ENCODE measurements at regions not wholly inside any gene's neighbourhood (a gene's known extent, or its start where the extent isn't known, plus 50 kb on each side); places are given as distances from the start of the nearest gene placed in this dataset.
"Not testable (repeated sequence)": the region's sequence is repeated elsewhere in the genome, so short reads cannot be mapped to it uniquely, and the experiment has no call there.

DNA sequence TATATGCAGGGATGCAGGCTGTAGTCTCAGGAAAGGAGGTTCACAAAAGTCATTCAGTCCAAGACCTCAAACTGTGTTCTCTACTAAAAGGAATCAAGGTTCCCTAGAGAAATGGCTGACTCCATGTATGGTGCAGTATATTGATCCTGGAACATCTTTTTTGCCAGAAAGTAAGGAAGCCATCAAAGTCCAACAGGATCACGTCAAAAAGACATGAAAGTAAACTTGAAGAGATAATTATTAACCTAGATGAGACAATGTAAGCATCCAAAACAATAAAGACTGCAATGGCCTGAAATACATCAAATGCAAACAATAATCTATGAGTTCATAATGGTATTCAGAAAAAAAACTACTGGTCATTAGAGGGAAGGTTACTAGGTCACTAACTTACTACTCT is 115.6 kb upstream of the FABP2 start:
- not testable (repeated sequence) for H3K36me3 Mint-ChIP-seq (ENCODE audit: low read depth); H3K9me2 ChIP-seq (ENCODE audit: insufficient read depth); H3K9me3 Mint-ChIP-seq; H3K4me1 ChIP-seq (ENCODE audit: insufficient read depth); H3K27me3 ChIP-seq (ENCODE audit: insufficient read depth); H3K79me2 ChIP-seq (replicated peaks; ENCODE audit: insufficient read depth); H3K4me2 ChIP-seq; H2AFZ ChIP-seq; H3K4me1 Mint-ChIP-seq; H3K4me3 Mint-ChIP-seq; H4K20me1 ChIP-seq (replicated peaks; ENCODE audit: insufficient read depth); H3K4me3 ChIP-seq; H3K27ac Mint-ChIP-seq; H3K36me3 ChIP-seq (ENCODE audit: insufficient read depth); DNase-seq (ENCODE audit: low spot score); H3K27ac ChIP-seq (ENCODE audit: low read depth); H3F3A ChIP-seq (replicated peaks; ENCODE audit: low read depth); ATAC-seq; H3K27me3 Mint-ChIP-seq (ENCODE audit: insufficient read depth, low read depth, poor library complexity)

DNA sequence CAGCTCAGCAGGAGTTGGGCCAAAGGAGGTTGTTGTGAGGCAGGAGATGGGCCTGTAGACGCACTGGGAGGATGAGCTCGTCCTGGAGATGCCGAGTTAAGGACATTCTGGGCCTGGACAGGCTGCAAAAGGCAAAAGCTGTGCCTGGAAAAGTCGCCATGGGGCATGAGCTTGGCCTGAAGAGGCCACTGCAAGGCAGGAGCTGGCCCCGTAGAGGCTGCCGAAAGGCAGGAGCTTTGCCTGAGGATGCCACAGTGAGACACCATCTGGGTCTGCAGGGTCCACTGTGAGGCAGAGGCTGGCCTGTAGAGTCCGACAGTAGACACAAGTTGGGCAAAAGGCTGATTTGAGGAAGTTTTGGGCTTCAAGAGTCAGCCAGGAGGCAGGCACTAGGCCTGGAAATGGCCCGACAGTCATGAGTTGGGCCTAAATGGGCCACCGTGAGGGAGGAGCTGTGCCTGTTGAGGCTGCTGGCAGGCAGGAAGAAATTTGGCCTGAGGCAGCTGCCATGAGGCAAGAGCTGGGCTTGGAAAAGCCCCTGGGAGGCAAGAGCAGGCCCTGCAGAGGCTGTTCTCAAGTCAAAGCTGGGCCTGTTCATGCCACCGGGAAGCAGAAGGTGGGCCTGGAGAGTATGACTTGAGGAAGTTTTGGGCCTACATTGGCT is 86.8 kb upstream of the FABP2 start:
- H3K4me2 ChIP-seq; H3K27ac Mint-ChIP-seq; H4K20me1 ChIP-seq (replicated peaks; ENCODE audit: insufficient read depth); H3F3A ChIP-seq (replicated peaks; ENCODE audit: low read depth); H3K9me2 ChIP-seq (ENCODE audit: insufficient read depth); H3K4me3 Mint-ChIP-seq; H3K4me1 ChIP-seq (ENCODE audit: insufficient read depth); H2AFZ ChIP-seq; ATAC-seq; H3K27me3 ChIP-seq (ENCODE audit: insufficient read depth); H3K9me3 Mint-ChIP-seq; H3K4me1 Mint-ChIP-seq; H3K79me2 ChIP-seq (replicated peaks; ENCODE audit: insufficient read depth); H3K27ac ChIP-seq (ENCODE audit: low read depth); DNase-seq (ENCODE audit: low spot score); H3K27me3 Mint-ChIP-seq (ENCODE audit: insufficient read depth, low read depth, poor library complexity); H3K36me3 ChIP-seq (ENCODE audit: insufficient read depth); H3K4me3 ChIP-seq: not testable (repeated sequence)
- peaks cover 12% of the 10 kb centered on the region; the same call in 1 of the 3 replicates for H3K36me3 Mint-ChIP-seq (ENCODE audit: low read depth)

DNA sequence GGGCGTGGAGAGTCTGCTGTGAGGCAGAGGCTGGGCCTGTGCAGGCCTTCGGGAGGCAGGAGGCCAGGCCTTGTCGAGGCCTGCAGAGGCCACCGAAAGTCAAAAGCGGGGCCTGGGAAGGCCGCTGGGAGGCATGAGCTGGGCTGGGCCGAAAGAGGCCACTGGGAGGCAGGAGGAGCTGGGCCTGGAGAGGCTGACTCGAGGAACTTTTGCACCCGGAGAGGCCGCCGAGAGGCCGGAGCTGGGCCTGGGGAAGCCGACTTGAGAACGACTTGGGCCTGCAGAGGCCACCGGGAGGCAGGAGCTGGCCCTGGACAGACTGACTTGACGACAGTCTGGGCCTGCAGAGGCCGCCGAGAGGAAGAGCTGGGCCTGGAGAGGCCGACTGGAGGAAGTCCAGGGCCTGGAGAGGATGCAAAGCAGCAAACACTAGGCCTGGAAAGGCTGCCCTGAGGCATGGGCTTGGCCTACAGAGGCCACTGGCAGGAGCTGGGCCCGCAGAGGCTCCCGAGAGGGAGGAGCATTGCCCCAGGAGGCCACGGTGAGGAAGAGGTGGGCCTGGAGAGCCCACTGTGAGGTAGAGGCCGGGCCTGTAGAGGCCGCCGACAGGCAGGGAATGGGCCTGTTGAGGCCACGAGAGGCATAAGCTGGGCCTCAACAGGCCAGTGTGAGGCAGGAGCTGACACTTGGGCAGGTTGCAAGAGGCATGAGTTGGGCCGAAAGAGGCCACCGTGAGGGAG is 85.0 kb upstream of the FABP2 start:
- not testable (repeated sequence) for H3K9me2 ChIP-seq (ENCODE audit: insufficient read depth); H3K4me3 ChIP-seq; H3K79me2 ChIP-seq (replicated peaks; ENCODE audit: insufficient read depth); H3K27ac ChIP-seq (ENCODE audit: low read depth); H4K20me1 ChIP-seq (replicated peaks; ENCODE audit: insufficient read depth); H3F3A ChIP-seq (replicated peaks; ENCODE audit: low read depth); H3K27me3 ChIP-seq (ENCODE audit: insufficient read depth); H3K9me3 Mint-ChIP-seq; H3K4me3 Mint-ChIP-seq; H3K4me1 Mint-ChIP-seq; H3K36me3 ChIP-seq (ENCODE audit: insufficient read depth); H3K4me2 ChIP-seq; H3K27me3 Mint-ChIP-seq (ENCODE audit: insufficient read depth, low read depth, poor library complexity); ATAC-seq; H3K4me1 ChIP-seq (ENCODE audit: insufficient read depth); H2AFZ ChIP-seq; DNase-seq (ENCODE audit: low spot score); H3K27ac Mint-ChIP-seq
- peaks cover 12% of the 10 kb centered on the region; the same call in 1 of the 3 replicates for H3K36me3 Mint-ChIP-seq (ENCODE audit: low read depth)

DNA sequence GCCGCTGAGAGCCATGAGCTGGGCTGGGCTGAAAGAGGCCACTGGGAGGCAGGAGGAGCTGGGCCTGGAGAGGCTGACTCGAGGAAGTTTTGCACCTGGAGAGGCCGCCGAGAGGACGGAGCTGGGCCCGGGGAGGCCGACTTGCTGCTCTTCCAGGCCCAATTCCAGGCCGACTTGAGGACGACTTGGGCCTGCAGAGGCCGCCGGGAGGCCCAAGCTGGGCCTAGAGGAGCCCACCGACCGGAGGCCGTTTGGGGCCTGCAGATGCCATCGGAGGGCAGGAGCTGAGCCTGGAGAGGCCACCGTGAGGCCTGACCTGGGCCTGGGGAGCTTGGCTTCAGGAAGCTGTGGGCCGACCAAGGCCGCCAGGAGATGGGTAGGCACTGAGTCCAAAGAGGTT is 84.1 kb upstream of the FABP2 start:
- H3K9me2 ChIP-seq (ENCODE audit: insufficient read depth); H3K4me3 Mint-ChIP-seq; H2AFZ ChIP-seq; H3K36me3 ChIP-seq (ENCODE audit: insufficient read depth); ATAC-seq; H3K4me1 ChIP-seq (ENCODE audit: insufficient read depth); H3K9me3 Mint-ChIP-seq; H3K4me1 Mint-ChIP-seq; H3K4me3 ChIP-seq; H4K20me1 ChIP-seq (replicated peaks; ENCODE audit: insufficient read depth); DNase-seq (ENCODE audit: low spot score); H3K4me2 ChIP-seq; H3K79me2 ChIP-seq (replicated peaks; ENCODE audit: insufficient read depth); H3K27me3 ChIP-seq (ENCODE audit: insufficient read depth); H3K36me3 Mint-ChIP-seq (ENCODE audit: low read depth); H3K27ac Mint-ChIP-seq; H3K27me3 Mint-ChIP-seq (ENCODE audit: insufficient read depth, low read depth, poor library complexity); H3F3A ChIP-seq (replicated peaks; ENCODE audit: low read depth); H3K27ac ChIP-seq (ENCODE audit: low read depth): not testable (repeated sequence)

DNA sequence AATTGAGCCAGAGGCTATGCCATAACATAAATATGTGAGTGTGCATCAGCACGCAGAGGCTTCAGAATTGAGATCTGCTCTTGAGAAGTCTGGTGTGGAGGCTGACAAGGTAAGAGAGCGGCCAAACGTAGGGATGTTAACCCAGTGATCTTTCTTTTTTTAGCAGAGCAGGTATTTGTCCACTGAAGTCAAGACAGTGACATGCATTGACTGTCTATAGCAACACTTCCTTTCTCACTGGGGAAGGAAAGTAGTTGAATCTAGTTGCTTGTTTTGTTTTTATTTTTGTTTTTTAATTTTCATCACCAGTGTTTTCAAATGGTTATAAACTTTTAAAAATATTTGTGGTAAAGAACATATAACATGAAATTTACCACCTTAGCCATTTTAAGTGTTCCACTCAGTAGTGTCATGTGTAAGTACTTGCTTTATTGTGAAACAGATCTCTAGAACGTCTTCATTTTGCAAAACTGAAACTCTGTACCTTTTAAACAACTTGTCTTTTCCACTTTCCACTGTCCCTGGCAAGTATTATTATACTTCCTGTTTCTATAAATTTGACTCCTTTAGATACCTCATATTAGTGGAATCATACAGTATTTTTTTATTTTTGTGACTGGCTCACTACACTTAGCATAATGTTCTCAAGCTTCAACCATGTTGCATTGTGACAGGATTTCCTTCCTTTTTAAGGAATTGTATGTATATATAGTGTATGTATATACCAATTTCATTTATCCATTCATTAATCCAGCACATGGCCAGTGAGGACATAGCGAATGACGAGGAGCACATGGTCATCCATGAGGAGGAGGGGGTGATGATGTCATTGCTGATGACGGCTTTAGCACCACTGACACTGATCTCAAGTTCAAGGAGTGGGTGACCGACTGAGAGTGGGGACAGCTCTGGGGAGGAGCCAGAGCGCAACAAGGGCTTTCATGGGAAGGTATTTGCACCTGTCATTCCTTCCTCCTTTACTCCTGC is 80.7 kb upstream of the FABP2 start:
- not testable (repeated sequence) for H3K9me2 ChIP-seq (ENCODE audit: insufficient read depth); H3K27ac Mint-ChIP-seq; H4K20me1 ChIP-seq (replicated peaks; ENCODE audit: insufficient read depth); ATAC-seq; H3K79me2 ChIP-seq (replicated peaks; ENCODE audit: insufficient read depth); H3K36me3 Mint-ChIP-seq (ENCODE audit: low read depth); H3K27ac ChIP-seq (ENCODE audit: low read depth); H3K4me1 ChIP-seq (ENCODE audit: insufficient read depth); H3K4me3 ChIP-seq; H3K4me1 Mint-ChIP-seq; H3K4me2 ChIP-seq; H3F3A ChIP-seq (replicated peaks; ENCODE audit: low read depth); H2AFZ ChIP-seq; DNase-seq (ENCODE audit: low spot score); H3K27me3 Mint-ChIP-seq (ENCODE audit: insufficient read depth, low read depth, poor library complexity); H3K36me3 ChIP-seq (ENCODE audit: insufficient read depth); H3K9me3 Mint-ChIP-seq; H3K27me3 ChIP-seq (ENCODE audit: insufficient read depth); H3K4me3 Mint-ChIP-seq

DNA sequence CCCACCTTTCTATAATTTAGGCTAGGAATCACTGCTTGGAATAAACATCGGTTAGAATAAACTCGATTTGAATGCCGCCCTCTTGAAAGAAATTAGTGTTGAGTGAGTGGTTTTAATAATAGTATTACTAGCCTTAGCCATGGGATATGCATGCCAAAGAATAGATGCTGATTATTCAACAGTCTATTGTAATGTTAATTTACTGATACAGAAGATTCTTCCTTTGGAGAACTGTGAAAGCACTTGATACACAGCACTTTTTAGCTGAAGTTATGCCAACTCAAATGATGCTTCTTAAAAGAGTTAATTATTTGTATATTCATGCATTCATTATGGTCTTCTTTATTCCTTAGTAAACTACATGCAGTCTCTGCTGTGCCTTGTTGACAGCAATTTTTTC is 73.8 kb upstream of the FABP2 start:
- ATAC-seq: peak; percentile 60
- DNase-seq (ENCODE audit: low spot score); H3K79me2 ChIP-seq (replicated peaks; ENCODE audit: insufficient read depth); H4K20me1 ChIP-seq (replicated peaks; ENCODE audit: insufficient read depth); H3K27ac Mint-ChIP-seq; H3K27me3 Mint-ChIP-seq (ENCODE audit: insufficient read depth, low read depth, poor library complexity); H3F3A ChIP-seq (replicated peaks; ENCODE audit: low read depth); H3K36me3 ChIP-seq (ENCODE audit: insufficient read depth); H2AFZ ChIP-seq; H3K9me2 ChIP-seq (ENCODE audit: insufficient read depth); H3K9me3 Mint-ChIP-seq; H3K36me3 Mint-ChIP-seq (ENCODE audit: low read depth); H3K4me3 ChIP-seq; H3K27ac ChIP-seq (ENCODE audit: low read depth); H3K27me3 ChIP-seq (ENCODE audit: insufficient read depth); H3K4me3 Mint-ChIP-seq: not testable (repeated sequence)
- H3K4me2 ChIP-seq: peak overlapping the region; percentile 9; the same call in 1 of the 2 replicates
- H3K4me1 ChIP-seq (ENCODE audit: insufficient read depth): peaks cover 17% of the 10 kb centered on the region
- H3K4me1 Mint-ChIP-seq: peaks cover 21% of the 10 kb centered on the region
